ENCODE measurements at regions not wholly inside any gene's neighbourhood (a gene's known extent, or its start where the extent isn't known, plus 50 kb on each side); places are given as distances from the start of the nearest gene placed in this dataset.

- Histone ChIP-seq H3K4me1 (peaks cover 0 to 10% of the 10 kb centered on the region in 2 donors), H3K36me3 (no peaks in the 10 kb centered on the region), H3K27me3 (no peaks in the 10 kb centered on the region), H3K9me3 (no peaks in the 10 kb centered on the region), H3K4me3 (no peak overlapping the region), H3K27ac (no peak overlapping the region)
- TF ChIP-seq CTCF (IDR thresholded peaks at IDR 0.05): no peak
- DNase-seq (ENCODE audit: low spot score): no peak
These were observed 192.6 kb upstream of the AJAP1 start for GRCh38 chr1:4461726-4462290.

GRCh38 chr1:4462831-4463484, 191.5 kb upstream of the AJAP1 start:
- TF ChIP-seq CTCF (IDR thresholded peaks at IDR 0.05): no peak
- DNase-seq (ENCODE audit: low spot score): no peak
- no peaks in the 10 kb centered on the region for H3K27me3 ChIP-seq
- H3K4me3 ChIP-seq: no peak overlapping the region
- peaks cover 0 to 10% of the 10 kb centered on the region in 2 donors for H3K4me1 ChIP-seq
- H3K9me3 ChIP-seq: no peaks in the 10 kb centered on the region
- H3K36me3 ChIP-seq: no peaks in the 10 kb centered on the region
- H3K27ac ChIP-seq: no peak overlapping the region

- H3K36me3 ChIP-seq: no peaks in the 10 kb centered on the region
- no peaks in the 10 kb centered on the region for H3K27me3 ChIP-seq
- no peak overlapping the region for H3K4me3 ChIP-seq
- no peaks in the 10 kb centered on the region for H3K9me3 ChIP-seq
- no peak overlapping the region for H3K27ac ChIP-seq
- no peak for DNase-seq (ENCODE audit: low spot score)
- H3K4me1 ChIP-seq: peaks cover 0 to 10% of the 10 kb centered on the region in 2 donors
- TF ChIP-seq CTCF (IDR thresholded peaks at IDR 0.05): no peak
These were observed 190.8 kb upstream of the AJAP1 start for GRCh38 chr1:4463631-4464030.

- Histone ChIP-seq H3K27me3 (no peaks in the 10 kb centered on the region), H3K27ac (no peak overlapping the region), H3K36me3 (no peaks in the 10 kb centered on the region), H3K4me1 (peaks cover 0 to 10% of the 10 kb centered on the region in 2 donors), H3K4me3 (no peak overlapping the region), H3K9me3 (no peaks in the 10 kb centered on the region)
- no peak for TF ChIP-seq CTCF (IDR thresholded peaks at IDR 0.05)
- DNase-seq (ENCODE audit: low spot score): no peak
These were observed 189.9 kb upstream of the AJAP1 start for GRCh38 chr1:4464478-4464877.

- no peaks in the 10 kb centered on the region for H3K27me3 ChIP-seq
- H3K9me3 ChIP-seq: no peaks in the 10 kb centered on the region
- H3K4me3 ChIP-seq: no peak overlapping the region
- no peak for TF ChIP-seq CTCF (IDR thresholded peaks at IDR 0.05)
- peaks cover 0 to 10% of the 10 kb centered on the region in 2 donors for H3K4me1 ChIP-seq
- H3K36me3 ChIP-seq: no peaks in the 10 kb centered on the region
- no peak for DNase-seq (ENCODE audit: low spot score)
- H3K27ac ChIP-seq: no peak overlapping the region
These were observed 187.2 kb upstream of the AJAP1 start for GRCh38 chr1:4467241-4467640.

GRCh38 chr1:4468386-4468785, 186.0 kb upstream of the AJAP1 start:
- no peaks in the 10 kb centered on the region for H3K36me3 ChIP-seq

More at GRCh38 chr1:4468386-4468785, 186.0 kb upstream of the AJAP1 start:
- Histone ChIP-seq H3K27ac (no peak overlapping the region), H3K9me3 (no peaks in the 10 kb centered on the region), H3K27me3 (no peaks in the 10 kb centered on the region), H3K4me3 (no peak overlapping the region), H3K4me1 (peaks cover 0 to 2% of the 10 kb centered on the region in 2 donors)
- DNase-seq (ENCODE audit: low spot score): no peak
- TF ChIP-seq CTCF (IDR thresholded peaks at IDR 0.05): no peak
